ENCODE measurements at regions not wholly inside any gene's neighbourhood (a gene's known extent, or its start where the extent isn't known, plus 50 kb on each side); places are given as distances from the start of the nearest gene placed in this dataset.

DNA sequence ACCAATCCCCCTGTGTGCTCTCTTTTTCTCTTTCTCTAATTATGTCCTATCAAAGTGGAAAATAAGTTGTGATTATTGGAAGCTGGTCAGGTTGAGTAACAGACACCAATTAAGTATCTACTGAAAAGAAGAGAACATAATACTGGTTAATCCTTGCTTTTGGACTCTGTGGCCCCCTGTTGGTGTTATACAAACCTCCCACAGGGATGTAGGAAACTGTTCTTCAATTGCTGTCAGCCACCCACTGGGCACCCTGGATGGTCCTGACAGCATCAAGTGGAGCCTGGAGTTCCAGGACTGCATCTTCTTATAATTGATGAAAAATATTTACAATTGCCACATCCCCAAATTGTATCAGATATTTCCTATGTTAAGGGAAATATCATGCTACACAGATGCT, 939.7 kb downstream of the KCNMA1 start:
- no peak for TF ChIP-seq POLR2AphosphoS5 (IDR thresholded peaks at IDR 0.05)
- TF ChIP-seq, protein P1, sequence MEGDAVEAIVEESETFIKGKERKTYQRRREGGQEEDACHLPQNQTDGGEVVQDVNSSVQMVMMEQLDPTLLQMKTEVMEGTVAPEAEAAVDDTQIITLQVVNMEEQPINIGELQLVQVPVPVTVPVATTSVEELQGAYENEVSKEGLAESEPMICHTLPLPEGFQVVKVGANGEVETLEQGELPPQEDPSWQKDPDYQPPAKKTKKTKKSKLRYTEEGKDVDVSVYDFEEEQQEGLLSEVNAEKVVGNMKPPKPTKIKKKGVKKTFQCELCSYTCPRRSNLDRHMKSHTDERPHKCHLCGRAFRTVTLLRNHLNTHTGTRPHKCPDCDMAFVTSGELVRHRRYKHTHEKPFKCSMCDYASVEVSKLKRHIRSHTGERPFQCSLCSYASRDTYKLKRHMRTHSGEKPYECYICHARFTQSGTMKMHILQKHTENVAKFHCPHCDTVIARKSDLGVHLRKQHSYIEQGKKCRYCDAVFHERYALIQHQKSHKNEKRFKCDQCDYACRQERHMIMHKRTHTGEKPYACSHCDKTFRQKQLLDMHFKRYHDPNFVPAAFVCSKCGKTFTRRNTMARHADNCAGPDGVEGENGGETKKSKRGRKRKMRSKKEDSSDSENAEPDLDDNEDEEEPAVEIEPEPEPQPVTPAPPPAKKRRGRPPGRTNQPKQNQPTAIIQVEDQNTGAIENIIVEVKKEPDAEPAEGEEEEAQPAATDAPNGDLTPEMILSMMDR (IDR thresholded peaks at IDR 0.05): no peak

Data from esophagus muscularis mucosa (tissue), 3 donors.